ENCODE measurements at regions not wholly inside any gene's neighbourhood (a gene's known extent, or its start where the extent isn't known, plus 50 kb on each side); places are given as distances from the start of the nearest gene placed in this dataset.
"Not testable (repeated sequence)": the region's sequence is repeated elsewhere in the genome, so short reads cannot be mapped to it uniquely, and the experiment has no call there.

DNA sequence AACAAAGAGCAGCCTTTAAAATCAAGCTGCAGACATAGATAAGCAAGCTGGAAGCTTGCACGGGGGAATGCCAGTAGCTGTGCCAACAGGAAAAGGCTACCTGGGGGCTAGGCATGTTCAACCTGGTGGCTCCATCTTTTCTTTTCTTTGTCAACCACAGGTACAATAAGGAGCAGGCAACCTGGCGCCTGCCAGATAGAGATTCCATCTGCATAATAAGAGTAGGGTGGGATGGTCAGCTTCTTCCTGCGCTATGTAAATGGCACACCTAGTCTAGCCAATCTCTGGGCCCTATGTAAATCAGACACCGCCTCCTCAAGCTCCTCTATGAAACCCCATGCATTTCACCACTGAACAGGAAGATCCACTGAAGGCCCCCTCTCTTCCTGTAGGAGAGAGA lies 87.4 kb upstream of the PKP2 start:
- ChIA-PET CTCF (no interaction called here), POLR2A (no interaction called here)
- DNase-seq (ENCODE audit: extremely low spot score) = no peak
- TF ChIP-seq ARNT (IDR thresholded peaks at IDR 0.05) (no peak), HDGF (IDR thresholded peaks at IDR 0.05; ENCODE audit: borderline replicate concordance) (no peak), NFRKB (IDR thresholded peaks at IDR 0.05) (no peak), L3MBTL2 (conservative IDR thresholded peaks at IDR 0.05) (no peak)

DNA sequence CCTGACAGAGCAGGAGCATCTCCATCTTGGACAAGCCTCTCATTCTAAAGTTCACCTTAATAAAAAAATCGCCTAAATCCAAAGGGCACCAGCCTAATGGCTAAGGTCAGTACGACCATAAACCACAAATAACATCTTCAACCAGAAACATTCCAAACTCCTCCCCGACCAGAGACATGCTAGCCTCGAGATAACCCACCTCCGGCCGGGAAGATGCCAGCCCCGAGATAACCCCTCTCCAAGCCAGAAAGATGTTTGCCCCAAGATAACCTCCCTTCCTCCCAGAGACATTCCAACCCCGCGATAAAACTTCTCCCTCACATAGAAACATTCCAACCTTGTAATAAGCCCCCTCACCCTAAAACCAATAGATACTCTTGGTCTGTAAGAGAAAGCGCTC lies 86.8 kb upstream of the PKP2 start:
- POLR2A ChIA-PET = no interaction called here
- TF ChIP-seq L3MBTL2 (conservative IDR thresholded peaks at IDR 0.05) (no peak), SUZ12 (IDR thresholded peaks at IDR 0.05) (no peak), FOXM1 (IDR thresholded peaks at IDR 0.05; ENCODE audit: borderline replicate concordance) (no peak), FOXK2 (IDR thresholded peaks at IDR 0.05) (no peak), ZNF384 (IDR thresholded peaks at IDR 0.05) (no peak), FOXA1 (IDR thresholded peaks at IDR 0.05) (no peak), BHLHE40 (IDR thresholded peaks at IDR 0.05; ENCODE audit: borderline replicate concordance) (no peak), CTBP1 (IDR thresholded peaks at IDR 0.05; ENCODE audit: borderline replicate concordance) (no peak), NFRKB (IDR thresholded peaks at IDR 0.05) (no peak), LEF1 (IDR thresholded peaks at IDR 0.05; ENCODE audit: borderline replicate concordance) (no peak), ARNT (IDR thresholded peaks at IDR 0.05) (no peak), TARDBP (IDR thresholded peaks at IDR 0.05) (no peak), HDGF (IDR thresholded peaks at IDR 0.05; ENCODE audit: borderline replicate concordance) (no peak), SP1 (IDR thresholded peaks at IDR 0.05) (no peak), ELF4 (IDR thresholded peaks at IDR 0.05) (no peak)
- CTCF ChIA-PET = no interaction called here
- no peak for DNase-seq (ENCODE audit: extremely low spot score)

- CTCF ChIA-PET = interaction anchor here (0.6 kb wide), 1 partner anchor 237 kb away, joined by 3 read pairs; no protein-coding TSS in a partner anchor
- POLR2A ChIA-PET = no interaction called here
- DNase-seq (ENCODE audit: extremely low spot score) = no peak
Measured at GRCh38 chr12:32981139-32981538, 84.6 kb upstream of the PKP2 start.

DNA sequence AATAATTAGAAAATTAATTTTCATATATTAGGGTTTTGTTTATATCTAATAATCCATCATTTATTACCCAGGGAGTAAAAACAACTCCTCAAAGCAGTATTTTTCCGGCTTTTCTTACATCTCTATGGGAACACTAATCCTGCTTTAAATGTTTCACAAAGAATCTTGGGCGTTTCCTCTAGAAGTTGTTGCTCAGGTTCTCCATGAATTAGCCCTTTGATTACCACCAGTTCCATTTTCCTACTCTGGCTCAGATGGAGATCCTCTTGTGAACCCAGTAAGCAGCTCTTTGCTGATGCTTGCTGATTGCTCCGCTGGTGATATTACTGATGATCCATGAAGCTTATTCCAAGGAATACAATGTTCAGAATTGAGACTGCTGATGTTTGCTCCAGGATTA lies 78.5 kb upstream of the PKP2 start:
- POLR2A ChIA-PET = no interaction called here

More at GRCh38 chr12:32981139-32981538, 84.6 kb upstream of the PKP2 start:
- no peak for TF ChIP-seq SUZ12 (IDR thresholded peaks at IDR 0.05)
- no peak for TF ChIP-seq L3MBTL2 (conservative IDR thresholded peaks at IDR 0.05)
- TF ChIP-seq TARDBP (IDR thresholded peaks at IDR 0.05) = no peak
- TF ChIP-seq FOXA1 (IDR thresholded peaks at IDR 0.05) = no peak
- no peak for TF ChIP-seq HDGF (IDR thresholded peaks at IDR 0.05; ENCODE audit: borderline replicate concordance)
- TF ChIP-seq PKNOX1 (IDR thresholded peaks at IDR 0.05) = no peak
- TF ChIP-seq CTBP1 (IDR thresholded peaks at IDR 0.05; ENCODE audit: borderline replicate concordance) = no peak
- TF ChIP-seq ARNT (IDR thresholded peaks at IDR 0.05) = no peak
- TF ChIP-seq FOXK2 (IDR thresholded peaks at IDR 0.05) = no peak
- TF ChIP-seq ZNF384 (IDR thresholded peaks at IDR 0.05) = no peak

GRCh38 chr12:32970465-32971110 lies 74.0 kb upstream of the PKP2 start:
- ChIA-PET CTCF (interaction anchor here (0.7 kb wide), 1 partner anchor 23 kb away, joined by 3 read pairs; no protein-coding TSS in a partner anchor), POLR2A (no interaction called here)
- TF ChIP-seq ZNF384 (IDR thresholded peaks at IDR 0.05) (no peak), BHLHE40 (IDR thresholded peaks at IDR 0.05; ENCODE audit: borderline replicate concordance) (no peak), FOXK2 (IDR thresholded peaks at IDR 0.05) (no peak), CTBP1 (IDR thresholded peaks at IDR 0.05; ENCODE audit: borderline replicate concordance) (no peak), SUZ12 (IDR thresholded peaks at IDR 0.05) (no peak)
- DNase-seq (ENCODE audit: extremely low spot score) = no peak

More for the DNA sequence above, 78.5 kb upstream of the PKP2 start:
- CTCF ChIA-PET = no interaction called here
- TF ChIP-seq CTBP1 (IDR thresholded peaks at IDR 0.05; ENCODE audit: borderline replicate concordance) (no peak), ZNF384 (IDR thresholded peaks at IDR 0.05) (no peak), ELF4 (IDR thresholded peaks at IDR 0.05) (no peak), ARNT (IDR thresholded peaks at IDR 0.05) (no peak), L3MBTL2 (conservative IDR thresholded peaks at IDR 0.05) (no peak), HDGF (IDR thresholded peaks at IDR 0.05; ENCODE audit: borderline replicate concordance) (no peak), BHLHE40 (IDR thresholded peaks at IDR 0.05; ENCODE audit: borderline replicate concordance) (no peak), FOXA1 (IDR thresholded peaks at IDR 0.05) (no peak), TARDBP (IDR thresholded peaks at IDR 0.05) (no peak), FOXM1 (IDR thresholded peaks at IDR 0.05; ENCODE audit: borderline replicate concordance) (no peak), PKNOX1 (IDR thresholded peaks at IDR 0.05) (no peak), FOXK2 (IDR thresholded peaks at IDR 0.05) (no peak), SP1 (IDR thresholded peaks at IDR 0.05) (no peak)
- no peak for DNase-seq (ENCODE audit: extremely low spot score)

DNA sequence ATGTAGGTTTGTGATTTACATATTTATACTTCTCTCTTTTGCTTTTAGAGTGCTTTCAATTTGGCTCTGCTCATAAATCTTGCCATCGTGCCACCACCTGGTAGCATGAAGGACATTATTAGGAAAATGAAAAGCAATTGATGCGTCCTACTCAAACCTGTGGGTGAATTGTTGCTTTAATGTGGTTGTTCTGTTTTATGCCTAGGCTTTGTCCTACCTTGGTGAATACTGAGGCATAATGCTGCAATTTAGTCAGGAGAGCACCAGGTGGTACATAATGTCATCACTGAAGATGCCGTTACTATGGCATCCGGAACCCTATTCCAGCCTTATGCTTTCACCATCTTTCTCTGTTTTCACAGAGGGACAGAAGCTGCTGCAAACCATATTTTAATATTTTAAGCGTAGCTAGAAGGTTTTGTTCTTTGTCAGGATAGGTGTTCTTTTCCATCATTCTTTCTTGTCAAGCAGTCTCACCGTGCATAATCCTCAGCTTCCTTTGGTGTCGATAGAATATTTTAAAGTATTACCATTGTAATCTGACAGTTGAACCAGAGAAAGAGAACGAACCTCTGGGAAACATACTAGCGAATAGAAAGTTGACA lies 68.5 kb upstream of the PKP2 start:
- CTCF ChIA-PET = no interaction called here
- no peak for TF ChIP-seq TARDBP (IDR thresholded peaks at IDR 0.05)
- no peak for TF ChIP-seq FOXA1 (IDR thresholded peaks at IDR 0.05)
- TF ChIP-seq FOXM1 (IDR thresholded peaks at IDR 0.05; ENCODE audit: borderline replicate concordance) = no peak
- TF ChIP-seq BHLHE40 (IDR thresholded peaks at IDR 0.05; ENCODE audit: borderline replicate concordance) = no peak
- TF ChIP-seq CTBP1 (IDR thresholded peaks at IDR 0.05; ENCODE audit: borderline replicate concordance) = no peak
- TF ChIP-seq ARNT (IDR thresholded peaks at IDR 0.05) = no peak
- TF ChIP-seq ZNF384 (IDR thresholded peaks at IDR 0.05) = no peak
- no peak for TF ChIP-seq FOXK2 (IDR thresholded peaks at IDR 0.05)
- no peak for TF ChIP-seq PKNOX1 (IDR thresholded peaks at IDR 0.05)
- POLR2A ChIA-PET = no interaction called here
- no peak for DNase-seq (ENCODE audit: extremely low spot score)

GRCh38 chr12:32956418-32956817 lies 59.8 kb upstream of the PKP2 start:
- CTCF ChIA-PET, POLR2A ChIA-PET: not testable (repeated sequence)

More at GRCh38 chr12:32956418-32956817, 59.8 kb upstream of the PKP2 start:
- DNase-seq (ENCODE audit: extremely low spot score) = not testable (repeated sequence)
